ENCODE measurements at regions not wholly inside any gene's neighbourhood (a gene's known extent, or its start where the extent isn't known, plus 50 kb on each side); places are given as distances from the start of the nearest gene placed in this dataset.

DNA sequence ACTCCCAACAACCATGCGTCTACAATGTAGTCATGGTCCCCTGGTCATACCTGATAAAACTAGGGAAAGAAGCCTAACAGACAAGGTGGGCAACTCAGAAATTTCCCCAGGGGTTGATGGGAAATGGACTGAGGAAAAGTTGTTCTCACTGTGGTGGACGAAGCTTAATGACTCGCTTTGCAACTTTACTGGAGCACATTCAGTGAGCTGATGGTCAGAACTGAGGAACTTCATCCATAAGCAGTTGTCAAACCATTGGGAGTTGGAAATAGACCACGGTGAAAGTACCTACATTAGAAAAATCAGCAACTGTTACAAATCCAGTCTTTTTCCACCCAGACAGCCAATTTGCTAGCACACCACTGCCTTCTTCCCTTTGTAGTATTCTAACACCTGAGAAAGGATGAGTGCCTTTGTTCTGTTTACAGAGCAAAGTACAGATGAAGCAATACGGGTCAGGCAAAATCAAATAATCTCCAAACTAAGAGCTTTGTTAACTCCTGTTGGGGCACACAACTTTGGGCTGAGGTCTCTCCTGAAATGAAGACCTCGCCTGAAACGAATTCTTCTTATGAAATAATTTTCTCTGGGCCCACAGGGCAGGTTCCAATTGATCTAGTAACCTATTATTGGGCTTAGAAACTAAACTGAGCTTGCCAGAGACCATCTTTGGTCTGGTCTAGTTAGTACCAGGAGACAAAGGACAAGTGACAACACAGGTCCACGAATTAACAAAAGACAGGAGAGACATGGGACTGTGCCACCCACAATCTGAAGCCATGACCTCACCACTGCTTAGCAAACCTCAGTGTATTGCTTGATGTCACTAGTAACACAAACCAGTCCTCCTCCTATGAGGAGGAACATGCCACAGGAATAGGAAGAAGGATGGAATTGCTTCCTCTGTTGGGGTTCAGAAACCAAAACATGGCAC, 58.9 kb upstream of the NFKB1 start:
- no peak for ATAC-seq

- ATAC-seq, result no peak
Observed at GRCh38 chr4:102444752-102445151, 56.4 kb upstream of the NFKB1 start.

DNA sequence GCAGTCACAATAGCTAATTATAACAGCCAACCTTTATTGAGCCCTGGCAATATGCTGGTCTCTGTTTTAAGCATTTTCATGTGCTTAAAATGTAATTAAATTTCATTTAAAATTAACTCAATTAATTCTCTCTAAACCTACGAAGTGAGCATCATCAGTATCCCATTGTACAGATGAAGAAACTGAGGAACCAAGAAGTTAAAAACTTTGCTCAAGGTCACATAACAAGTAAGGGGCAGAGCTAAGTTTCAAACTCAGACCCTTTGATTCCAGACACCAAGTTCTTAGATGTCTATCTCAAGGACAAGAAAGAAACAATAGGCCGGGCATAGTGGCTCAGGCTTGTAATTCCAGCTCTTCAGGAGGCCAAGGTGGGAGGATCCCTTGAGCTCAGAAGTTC, 55.9 kb upstream of the NFKB1 start:
- ATAC-seq, result no peak

GRCh38 chr4:102447413-102447812, 53.7 kb upstream of the NFKB1 start:
- no peak for ATAC-seq

DNA sequence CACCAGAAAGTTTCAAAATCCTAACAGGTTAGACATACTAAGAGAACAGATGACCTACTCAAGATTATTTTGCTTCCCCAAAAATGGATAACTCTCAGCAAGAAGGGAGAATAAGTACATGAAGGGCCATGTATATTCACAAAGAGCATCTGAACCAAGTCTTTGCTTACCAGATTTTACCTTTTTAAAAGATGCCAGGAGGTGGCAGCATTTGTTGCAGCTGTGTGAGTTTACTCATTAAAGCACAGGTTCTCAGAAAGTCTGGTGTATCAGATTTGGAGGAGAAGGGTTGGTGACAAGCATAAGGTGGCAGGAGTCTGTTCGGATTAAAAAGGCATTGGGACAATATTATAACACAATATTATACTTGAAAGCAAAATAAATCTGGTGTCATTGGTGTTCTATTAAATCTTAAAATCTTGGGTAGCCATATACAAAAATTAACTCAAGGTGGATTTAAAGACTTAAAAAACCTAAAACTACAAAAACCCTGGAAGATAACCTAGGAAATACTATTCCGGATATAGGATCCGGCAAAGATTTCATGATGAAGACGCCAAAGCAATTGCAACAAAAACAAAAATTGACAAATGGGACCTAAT, 51.3 kb upstream of the NFKB1 start:
- ATAC-seq, result peak; percentile 72 to 83

- no peak for ATAC-seq
Observed at GRCh38 chr4:102451266-102451665, 49.9 kb upstream of the NFKB1 start.
